K562 (cell line): ENCODE measurements at regions not wholly inside any gene's neighbourhood (a gene's known extent, or its start where the extent isn't known, plus 50 kb on each side); places are given as distances from the start of the nearest gene placed in this dataset.

Source experiments
- ADNP ChIP-seq: fragments of 200-800 bp; sonication (Bioruptor generic); IDR thresholded peaks from 2 replicates; pipeline ENCODE4 v1.6.1; 2016; ENCODE audit warnings: missing genetic modification characterization, missing compliant biosample characterization
- CREM ChIP-seq: IDR thresholded peaks from 2 replicates; pipeline ENCODE4 v1.6.1; 2014; ENCODE audit warnings: antibody characterized with exemption, low read depth
- EP300 ChIP-seq: IDR thresholded peaks from 2 replicates; pipeline ENCODE4 v1.6.1; 2012; ENCODE audit warnings: low read length, improper control_type of control experiment
- HLTF ChIP-seq: fragments of 450-650 bp; IDR thresholded peaks from 2 replicates; pipeline ENCODE4 v1.6.1; 2016
- JUN ChIP-seq, 2 experiments: sonication (generic) in 1 of 2; formaldehyde crosslinking in 1 of 2; IDR thresholded peaks; 2 replicates each; pipeline versions ENCODE4 v1.6.1 to v1.8.0; 2012 to 2022; ENCODE audit warnings: borderline replicate concordance in 2 of 2, mild to moderate bottlenecking in 2 of 2, improper control_type of control experiment in 1 of 2, low read depth in 1 of 2, low read length in 1 of 2, missing genetic modification reagents in 1 of 2
- NFATC3 ChIP-seq: fragments of 450-650 bp; IDR thresholded peaks from 2 replicates; pipeline ENCODE4 v1.6.1; 2017; ENCODE audit warnings: mild to moderate bottlenecking
- PYGO2 ChIP-seq: fragments of 450-650 bp; IDR thresholded peaks from 2 replicates; pipeline ENCODE4 v1.6.1; 2016; ENCODE audit warnings: mild to moderate bottlenecking, missing genetic modification characterization, moderate library complexity, missing compliant biosample characterization
- SIN3B ChIP-seq: fragments of 450-650 bp; IDR thresholded peaks from 2 replicates; pipeline ENCODE4 v1.6.1; 2017; ENCODE audit warnings: low read depth, mild to moderate bottlenecking, moderate library complexity
- SMARCE1 ChIP-seq: fragments of 450-650 bp; IDR thresholded peaks from 2 replicates; pipeline ENCODE4 v1.7.1; 2016; ENCODE audit warnings: mild to moderate bottlenecking
- TAL1 ChIP-seq: fragments of 450-650 bp; IDR thresholded peaks from 2 replicates; pipeline ENCODE4 v1.6.1; 2016; ENCODE audit warnings: mild to moderate bottlenecking
- ZFP36 ChIP-seq: fragments of 150-350 bp; IDR thresholded peaks from 2 replicates; pipeline ENCODE4 v1.6.1; 2018; ENCODE audit warnings: low read length, low read depth; ENCODE audit not compliant: partially characterized antibody
- ZNF76 ChIP-seq: fragments of 250-450 bp; sonication (Bioruptor Pico); IDR thresholded peaks from 2 replicates; pipeline ENCODE4 v1.4.0; 2020; ENCODE audit warnings: mild to moderate bottlenecking, moderate library complexity, borderline replicate concordance
- TF ChIP-seq, protein P1 (sequence below), 2 experiments: fragments of 450-650 bp; formaldehyde crosslinking in 1 of 2; IDR thresholded peaks; 2 replicates each; pipeline versions ENCODE4 v1.4.0 to v1.6.1; 2014 to 2020; ENCODE audit warnings: mild to moderate bottlenecking in 2 of 2, borderline replicate concordance in 1 of 2, low read depth in 1 of 2
- TF ChIP-seq, protein P2 (sequence below): fragments of 250-450 bp; sonication (Bioruptor Pico); IDR thresholded peaks from 2 replicates; pipeline ENCODE4 v1.8.0; 2021; ENCODE audit warnings: borderline replicate concordance, mild to moderate bottlenecking, moderate library complexity; ENCODE audit not compliant: poor library complexity, severe bottlenecking
- TF ChIP-seq, protein P3 (sequence below), 2 experiments: IDR thresholded peaks; 2 replicates each; pipeline ENCODE4 v1.6.1; 2011; ENCODE audit warnings: borderline replicate concordance in 1 of 2, control low read depth in 1 of 2, low read depth in 1 of 2, low read length in 1 of 2, mild to moderate bottlenecking in 1 of 2, mixed read lengths in 1 of 2, moderate library complexity in 1 of 2; ENCODE audit not compliant: insufficient read depth in 1 of 2, insufficient read length in 1 of 2, poor library complexity in 1 of 2, severe bottlenecking in 1 of 2; ENCODE audit errors: extremely low read depth in 1 of 2
- TF ChIP-seq, protein P4 (sequence below): fragments of 450-650 bp; IDR thresholded peaks from 2 replicates; pipeline ENCODE4 v1.6.1; 2016

DNA sequence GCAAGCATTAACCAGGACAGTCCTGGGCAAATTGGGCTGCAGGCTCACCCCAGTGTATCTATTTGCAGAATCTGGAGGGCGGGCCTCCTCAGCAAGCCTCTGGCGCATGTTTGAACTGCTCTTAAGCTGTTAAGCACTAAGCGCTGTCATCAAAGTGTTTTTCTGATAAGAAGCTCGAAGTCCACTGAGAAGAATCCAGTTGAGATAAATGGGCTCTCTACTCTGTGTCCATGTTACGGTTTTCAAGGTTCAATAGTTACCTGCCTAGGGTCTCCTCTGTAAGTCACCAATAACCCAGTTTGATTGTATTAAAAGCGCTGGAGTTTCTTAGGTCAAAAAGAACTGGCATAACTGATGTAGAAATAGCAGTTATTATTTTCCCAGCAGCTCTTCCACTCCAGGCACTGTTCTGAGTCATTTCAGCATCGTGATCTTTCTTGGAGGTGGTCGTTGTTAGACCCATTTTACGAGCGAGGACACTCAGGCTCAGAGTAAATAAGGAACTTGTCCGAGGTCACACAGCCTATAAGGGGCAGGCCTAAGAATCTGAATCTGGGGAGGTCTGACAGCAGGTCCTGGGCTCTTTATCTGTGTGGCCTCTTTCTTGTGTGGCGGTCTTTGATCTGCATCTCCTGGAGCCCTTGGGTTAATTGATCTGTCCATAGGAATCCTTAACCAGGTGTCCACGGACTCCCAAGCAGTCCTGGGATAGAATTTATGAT is 207.4 kb upstream of the ZNF217 start (continued):
- TF ChIP-seq CREM (peak; percentile 50; the same call in 1 of the 2 replicates), TAL1 (0 out of 2 replicates have a peak, but pooled peaks have one; percentile 22), EP300 (peak; percentile 30; the same call in 1 of the 2 replicates), ADNP (tag) (peak; percentile 39; the same call in 1 of the 2 replicates), ZNF76 (no peak), ZFP36 (no peak), SMARCE1 (peak; percentile 41; the same call in 1 of the 2 replicates), SIN3B (no peak), PYGO2 (tag) (no peak), NFATC3 (no peak), HLTF (no peak), JUN (IDR thresholded peaks at IDR 0.05; ENCODE audit: borderline replicate concordance, low read depth, low read length) (no peak), JUN (CRISPR knock-in tag; IDR thresholded peaks at IDR 0.05; ENCODE audit: borderline replicate concordance) (no peak)
- TF ChIP-seq, protein P1, sequence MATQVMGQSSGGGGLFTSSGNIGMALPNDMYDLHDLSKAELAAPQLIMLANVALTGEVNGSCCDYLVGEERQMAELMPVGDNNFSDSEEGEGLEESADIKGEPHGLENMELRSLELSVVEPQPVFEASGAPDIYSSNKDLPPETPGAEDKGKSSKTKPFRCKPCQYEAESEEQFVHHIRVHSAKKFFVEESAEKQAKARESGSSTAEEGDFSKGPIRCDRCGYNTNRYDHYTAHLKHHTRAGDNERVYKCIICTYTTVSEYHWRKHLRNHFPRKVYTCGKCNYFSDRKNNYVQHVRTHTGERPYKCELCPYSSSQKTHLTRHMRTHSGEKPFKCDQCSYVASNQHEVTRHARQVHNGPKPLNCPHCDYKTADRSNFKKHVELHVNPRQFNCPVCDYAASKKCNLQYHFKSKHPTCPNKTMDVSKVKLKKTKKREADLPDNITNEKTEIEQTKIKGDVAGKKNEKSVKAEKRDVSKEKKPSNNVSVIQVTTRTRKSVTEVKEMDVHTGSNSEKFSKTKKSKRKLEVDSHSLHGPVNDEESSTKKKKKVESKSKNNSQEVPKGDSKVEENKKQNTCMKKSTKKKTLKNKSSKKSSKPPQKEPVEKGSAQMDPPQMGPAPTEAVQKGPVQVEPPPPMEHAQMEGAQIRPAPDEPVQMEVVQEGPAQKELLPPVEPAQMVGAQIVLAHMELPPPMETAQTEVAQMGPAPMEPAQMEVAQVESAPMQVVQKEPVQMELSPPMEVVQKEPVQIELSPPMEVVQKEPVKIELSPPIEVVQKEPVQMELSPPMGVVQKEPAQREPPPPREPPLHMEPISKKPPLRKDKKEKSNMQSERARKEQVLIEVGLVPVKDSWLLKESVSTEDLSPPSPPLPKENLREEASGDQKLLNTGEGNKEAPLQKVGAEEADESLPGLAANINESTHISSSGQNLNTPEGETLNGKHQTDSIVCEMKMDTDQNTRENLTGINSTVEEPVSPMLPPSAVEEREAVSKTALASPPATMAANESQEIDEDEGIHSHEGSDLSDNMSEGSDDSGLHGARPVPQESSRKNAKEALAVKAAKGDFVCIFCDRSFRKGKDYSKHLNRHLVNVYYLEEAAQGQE (IDR thresholded peaks at IDR 0.05; ENCODE audit: borderline replicate concordance) = 0 out of 2 replicates have a peak, but pooled peaks have one; percentile 6
- TF ChIP-seq, protein P1 (CRISPR knock-in tag; IDR thresholded peaks at IDR 0.05; ENCODE audit: low read depth) = no peak
- TF ChIP-seq, protein P2, sequence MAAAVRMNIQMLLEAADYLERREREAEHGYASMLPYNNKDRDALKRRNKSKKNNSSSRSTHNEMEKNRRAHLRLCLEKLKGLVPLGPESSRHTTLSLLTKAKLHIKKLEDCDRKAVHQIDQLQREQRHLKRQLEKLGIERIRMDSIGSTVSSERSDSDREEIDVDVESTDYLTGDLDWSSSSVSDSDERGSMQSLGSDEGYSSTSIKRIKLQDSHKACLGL (CRISPR knock-in tag) = no peak
- TF ChIP-seq, protein P3, sequence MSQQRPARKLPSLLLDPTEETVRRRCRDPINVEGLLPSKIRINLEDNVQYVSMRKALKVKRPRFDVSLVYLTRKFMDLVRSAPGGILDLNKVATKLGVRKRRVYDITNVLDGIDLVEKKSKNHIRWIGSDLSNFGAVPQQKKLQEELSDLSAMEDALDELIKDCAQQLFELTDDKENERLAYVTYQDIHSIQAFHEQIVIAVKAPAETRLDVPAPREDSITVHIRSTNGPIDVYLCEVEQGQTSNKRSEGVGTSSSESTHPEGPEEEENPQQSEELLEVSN (IDR thresholded peaks at IDR 0.05; ENCODE audit: borderline replicate concordance in 1 of 2, extremely low read depth in 1 of 2, insufficient read depth in 1 of 2, insufficient read length in 1 of 2, low read depth in 1 of 2, low read length in 1 of 2, poor library complexity in 1 of 2, severe bottlenecking in 1 of 2) = peak in 1 of 2 experiments; percentile 41
- TF ChIP-seq, protein P4, sequence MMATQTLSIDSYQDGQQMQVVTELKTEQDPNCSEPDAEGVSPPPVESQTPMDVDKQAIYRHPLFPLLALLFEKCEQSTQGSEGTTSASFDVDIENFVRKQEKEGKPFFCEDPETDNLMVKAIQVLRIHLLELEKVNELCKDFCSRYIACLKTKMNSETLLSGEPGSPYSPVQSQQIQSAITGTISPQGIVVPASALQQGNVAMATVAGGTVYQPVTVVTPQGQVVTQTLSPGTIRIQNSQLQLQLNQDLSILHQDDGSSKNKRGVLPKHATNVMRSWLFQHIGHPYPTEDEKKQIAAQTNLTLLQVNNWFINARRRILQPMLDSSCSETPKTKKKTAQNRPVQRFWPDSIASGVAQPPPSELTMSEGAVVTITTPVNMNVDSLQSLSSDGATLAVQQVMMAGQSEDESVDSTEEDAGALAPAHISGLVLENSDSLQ = 0 out of 2 replicates have a peak, but pooled peaks have one; percentile 29
